Neural cell (in vitro differentiated cells): ENCODE measurements at regions not wholly inside any gene's neighbourhood (a gene's known extent, or its start where the extent isn't known, plus 50 kb on each side); places are given as distances from the start of the nearest gene placed in this dataset.

Source experiments
- EP300 ChIP-seq: fragments of 450-650 bp; conservative IDR thresholded peaks from 2 replicates; pipeline ENCODE4 v1.6.1; 2014; ENCODE audit warnings: antibody characterized with exemption, mild to moderate bottlenecking, moderate library complexity; ENCODE audit not compliant: poor library complexity, severe bottlenecking
- EZH2 ChIP-seq: fragments of 200-600, 300-800 bp; shearing (Covaris generic), sonication (generic); IDR thresholded peaks from 2 replicates; pipeline ENCODE4 v1.6.1; 2014; ENCODE audit warnings: antibody characterized with exemption, low read length, borderline replicate concordance, mild to moderate bottlenecking; ENCODE audit not compliant: insufficient read depth, poor library complexity, severe bottlenecking
- POLR2AphosphoS5 ChIP-seq: IDR thresholded peaks from 2 replicates; pipeline ENCODE4 v1.6.1; 2012
- RAD21 ChIP-seq: fragments of 450-650 bp; conservative IDR thresholded peaks from 2 replicates; pipeline ENCODE4 v1.6.1; 2014; ENCODE audit warnings: antibody characterized with exemption, mild to moderate bottlenecking, moderate library complexity
- TAF1 ChIP-seq: IDR thresholded peaks from 2 replicates; pipeline ENCODE4 v1.6.1; 2012; ENCODE audit warnings: low read depth
- TF ChIP-seq, protein P1 (sequence below): fragments of 450-650 bp; IDR thresholded peaks from 2 replicates; pipeline ENCODE4 v1.5.1; 2014; ENCODE audit warnings: antibody characterized with exemption, mild to moderate bottlenecking, moderate library complexity; ENCODE audit not compliant: poor library complexity, severe bottlenecking
- TF ChIP-seq, protein P2 (sequence below): IDR thresholded peaks from 2 replicates; pipeline ENCODE4 v1.6.1; 2012; ENCODE audit warnings: borderline replicate concordance

DNA sequence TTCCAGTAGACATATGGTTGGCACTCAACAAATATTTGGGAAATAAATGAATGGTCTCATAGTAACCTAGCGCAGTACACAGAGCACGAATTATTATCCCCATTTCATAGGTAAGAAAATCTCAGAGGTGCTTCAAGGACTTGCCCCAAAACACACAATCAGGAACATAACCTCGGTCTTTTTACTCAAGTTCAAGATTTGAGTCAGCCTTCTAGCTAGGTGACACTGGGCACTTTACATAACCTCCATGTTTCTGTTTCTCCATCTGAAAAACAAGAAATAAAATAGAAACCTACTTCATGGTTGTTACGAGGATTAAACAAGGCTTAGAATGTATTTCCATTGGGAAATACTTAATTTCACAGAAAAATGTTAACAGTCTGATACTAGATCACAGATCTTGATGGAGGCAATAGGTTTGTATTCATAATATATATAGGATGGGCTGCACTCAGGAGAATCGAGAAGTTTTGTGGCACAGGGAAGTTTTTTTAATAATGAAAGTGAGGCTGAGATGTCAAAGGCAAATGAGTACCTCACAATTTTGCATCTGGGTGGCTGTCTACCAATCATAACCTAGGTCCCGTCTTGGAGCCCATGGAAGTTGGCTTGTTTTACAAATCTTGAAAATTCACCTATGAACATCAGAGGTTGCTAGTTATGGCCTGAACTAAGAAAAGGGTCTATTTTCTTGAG, 147.4 kb upstream of the ZC3H12C start:
- TF ChIP-seq, protein P1, sequence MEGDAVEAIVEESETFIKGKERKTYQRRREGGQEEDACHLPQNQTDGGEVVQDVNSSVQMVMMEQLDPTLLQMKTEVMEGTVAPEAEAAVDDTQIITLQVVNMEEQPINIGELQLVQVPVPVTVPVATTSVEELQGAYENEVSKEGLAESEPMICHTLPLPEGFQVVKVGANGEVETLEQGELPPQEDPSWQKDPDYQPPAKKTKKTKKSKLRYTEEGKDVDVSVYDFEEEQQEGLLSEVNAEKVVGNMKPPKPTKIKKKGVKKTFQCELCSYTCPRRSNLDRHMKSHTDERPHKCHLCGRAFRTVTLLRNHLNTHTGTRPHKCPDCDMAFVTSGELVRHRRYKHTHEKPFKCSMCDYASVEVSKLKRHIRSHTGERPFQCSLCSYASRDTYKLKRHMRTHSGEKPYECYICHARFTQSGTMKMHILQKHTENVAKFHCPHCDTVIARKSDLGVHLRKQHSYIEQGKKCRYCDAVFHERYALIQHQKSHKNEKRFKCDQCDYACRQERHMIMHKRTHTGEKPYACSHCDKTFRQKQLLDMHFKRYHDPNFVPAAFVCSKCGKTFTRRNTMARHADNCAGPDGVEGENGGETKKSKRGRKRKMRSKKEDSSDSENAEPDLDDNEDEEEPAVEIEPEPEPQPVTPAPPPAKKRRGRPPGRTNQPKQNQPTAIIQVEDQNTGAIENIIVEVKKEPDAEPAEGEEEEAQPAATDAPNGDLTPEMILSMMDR, result no peak
- no peak for TF ChIP-seq RAD21
- TF ChIP-seq POLR2AphosphoS5, result no peak
- TF ChIP-seq TAF1, result no peak
- TF ChIP-seq EP300, result no peak
- no peak for TF ChIP-seq EZH2
- TF ChIP-seq, protein P2, sequence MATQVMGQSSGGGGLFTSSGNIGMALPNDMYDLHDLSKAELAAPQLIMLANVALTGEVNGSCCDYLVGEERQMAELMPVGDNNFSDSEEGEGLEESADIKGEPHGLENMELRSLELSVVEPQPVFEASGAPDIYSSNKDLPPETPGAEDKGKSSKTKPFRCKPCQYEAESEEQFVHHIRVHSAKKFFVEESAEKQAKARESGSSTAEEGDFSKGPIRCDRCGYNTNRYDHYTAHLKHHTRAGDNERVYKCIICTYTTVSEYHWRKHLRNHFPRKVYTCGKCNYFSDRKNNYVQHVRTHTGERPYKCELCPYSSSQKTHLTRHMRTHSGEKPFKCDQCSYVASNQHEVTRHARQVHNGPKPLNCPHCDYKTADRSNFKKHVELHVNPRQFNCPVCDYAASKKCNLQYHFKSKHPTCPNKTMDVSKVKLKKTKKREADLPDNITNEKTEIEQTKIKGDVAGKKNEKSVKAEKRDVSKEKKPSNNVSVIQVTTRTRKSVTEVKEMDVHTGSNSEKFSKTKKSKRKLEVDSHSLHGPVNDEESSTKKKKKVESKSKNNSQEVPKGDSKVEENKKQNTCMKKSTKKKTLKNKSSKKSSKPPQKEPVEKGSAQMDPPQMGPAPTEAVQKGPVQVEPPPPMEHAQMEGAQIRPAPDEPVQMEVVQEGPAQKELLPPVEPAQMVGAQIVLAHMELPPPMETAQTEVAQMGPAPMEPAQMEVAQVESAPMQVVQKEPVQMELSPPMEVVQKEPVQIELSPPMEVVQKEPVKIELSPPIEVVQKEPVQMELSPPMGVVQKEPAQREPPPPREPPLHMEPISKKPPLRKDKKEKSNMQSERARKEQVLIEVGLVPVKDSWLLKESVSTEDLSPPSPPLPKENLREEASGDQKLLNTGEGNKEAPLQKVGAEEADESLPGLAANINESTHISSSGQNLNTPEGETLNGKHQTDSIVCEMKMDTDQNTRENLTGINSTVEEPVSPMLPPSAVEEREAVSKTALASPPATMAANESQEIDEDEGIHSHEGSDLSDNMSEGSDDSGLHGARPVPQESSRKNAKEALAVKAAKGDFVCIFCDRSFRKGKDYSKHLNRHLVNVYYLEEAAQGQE, result no peak
